ENCODE measurements at regions not wholly inside any gene's neighbourhood (a gene's known extent, or its start where the extent isn't known, plus 50 kb on each side); places are given as distances from the start of the nearest gene placed in this dataset.

DNA sequence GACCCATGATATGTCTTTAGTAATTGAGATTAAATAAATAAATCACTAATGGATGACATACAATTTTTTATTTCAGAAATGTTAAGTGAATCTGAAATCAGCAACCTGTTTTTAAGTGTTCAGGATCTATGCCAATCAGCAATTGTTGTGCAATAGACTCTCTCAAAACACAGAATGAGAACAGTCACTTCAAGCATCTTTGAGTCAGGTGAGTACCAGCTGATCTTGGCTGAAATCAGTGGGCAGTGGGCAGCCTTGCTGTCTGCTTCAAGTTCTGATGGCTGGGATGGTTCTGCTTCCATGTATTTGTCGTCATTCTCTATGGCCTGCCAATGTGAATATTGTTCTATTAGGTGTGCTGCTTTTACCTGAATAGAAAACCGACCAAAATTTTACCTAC is 82.3 kb upstream of the NRG3 start:
- TF ChIP-seq, protein P1, sequence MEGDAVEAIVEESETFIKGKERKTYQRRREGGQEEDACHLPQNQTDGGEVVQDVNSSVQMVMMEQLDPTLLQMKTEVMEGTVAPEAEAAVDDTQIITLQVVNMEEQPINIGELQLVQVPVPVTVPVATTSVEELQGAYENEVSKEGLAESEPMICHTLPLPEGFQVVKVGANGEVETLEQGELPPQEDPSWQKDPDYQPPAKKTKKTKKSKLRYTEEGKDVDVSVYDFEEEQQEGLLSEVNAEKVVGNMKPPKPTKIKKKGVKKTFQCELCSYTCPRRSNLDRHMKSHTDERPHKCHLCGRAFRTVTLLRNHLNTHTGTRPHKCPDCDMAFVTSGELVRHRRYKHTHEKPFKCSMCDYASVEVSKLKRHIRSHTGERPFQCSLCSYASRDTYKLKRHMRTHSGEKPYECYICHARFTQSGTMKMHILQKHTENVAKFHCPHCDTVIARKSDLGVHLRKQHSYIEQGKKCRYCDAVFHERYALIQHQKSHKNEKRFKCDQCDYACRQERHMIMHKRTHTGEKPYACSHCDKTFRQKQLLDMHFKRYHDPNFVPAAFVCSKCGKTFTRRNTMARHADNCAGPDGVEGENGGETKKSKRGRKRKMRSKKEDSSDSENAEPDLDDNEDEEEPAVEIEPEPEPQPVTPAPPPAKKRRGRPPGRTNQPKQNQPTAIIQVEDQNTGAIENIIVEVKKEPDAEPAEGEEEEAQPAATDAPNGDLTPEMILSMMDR (IDR thresholded peaks at IDR 0.05; ENCODE audit: insufficient read depth, low read length) = no peak
- TF ChIP-seq, protein P2, sequence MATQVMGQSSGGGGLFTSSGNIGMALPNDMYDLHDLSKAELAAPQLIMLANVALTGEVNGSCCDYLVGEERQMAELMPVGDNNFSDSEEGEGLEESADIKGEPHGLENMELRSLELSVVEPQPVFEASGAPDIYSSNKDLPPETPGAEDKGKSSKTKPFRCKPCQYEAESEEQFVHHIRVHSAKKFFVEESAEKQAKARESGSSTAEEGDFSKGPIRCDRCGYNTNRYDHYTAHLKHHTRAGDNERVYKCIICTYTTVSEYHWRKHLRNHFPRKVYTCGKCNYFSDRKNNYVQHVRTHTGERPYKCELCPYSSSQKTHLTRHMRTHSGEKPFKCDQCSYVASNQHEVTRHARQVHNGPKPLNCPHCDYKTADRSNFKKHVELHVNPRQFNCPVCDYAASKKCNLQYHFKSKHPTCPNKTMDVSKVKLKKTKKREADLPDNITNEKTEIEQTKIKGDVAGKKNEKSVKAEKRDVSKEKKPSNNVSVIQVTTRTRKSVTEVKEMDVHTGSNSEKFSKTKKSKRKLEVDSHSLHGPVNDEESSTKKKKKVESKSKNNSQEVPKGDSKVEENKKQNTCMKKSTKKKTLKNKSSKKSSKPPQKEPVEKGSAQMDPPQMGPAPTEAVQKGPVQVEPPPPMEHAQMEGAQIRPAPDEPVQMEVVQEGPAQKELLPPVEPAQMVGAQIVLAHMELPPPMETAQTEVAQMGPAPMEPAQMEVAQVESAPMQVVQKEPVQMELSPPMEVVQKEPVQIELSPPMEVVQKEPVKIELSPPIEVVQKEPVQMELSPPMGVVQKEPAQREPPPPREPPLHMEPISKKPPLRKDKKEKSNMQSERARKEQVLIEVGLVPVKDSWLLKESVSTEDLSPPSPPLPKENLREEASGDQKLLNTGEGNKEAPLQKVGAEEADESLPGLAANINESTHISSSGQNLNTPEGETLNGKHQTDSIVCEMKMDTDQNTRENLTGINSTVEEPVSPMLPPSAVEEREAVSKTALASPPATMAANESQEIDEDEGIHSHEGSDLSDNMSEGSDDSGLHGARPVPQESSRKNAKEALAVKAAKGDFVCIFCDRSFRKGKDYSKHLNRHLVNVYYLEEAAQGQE (IDR thresholded peaks at IDR 0.05; ENCODE audit: insufficient replicate concordance, low read depth) = no peak
- TF ChIP-seq POLR2AphosphoS5 (IDR thresholded peaks at IDR 0.05; ENCODE audit: low read depth) = no peak
- TF ChIP-seq GABPA (IDR thresholded peaks at IDR 0.05; ENCODE audit: low read depth) = no peak

All from HL-60 (cell line).